ENCODE measurements at regions not wholly inside any gene's neighbourhood (a gene's known extent, or its start where the extent isn't known, plus 50 kb on each side); places are given as distances from the start of the nearest gene placed in this dataset.

- DNase-seq: no peak
Observed at GRCh38 chr4:117428536-117428935, 343.2 kb upstream of the TRAM1L1 start.

- DNase-seq: no peak
Observed at GRCh38 chr4:117429061-117429460, 343.7 kb upstream of the TRAM1L1 start.

GRCh38 chr4:117429506-117429905, 344.1 kb upstream of the TRAM1L1 start:
- no peak for DNase-seq

- DNase-seq: no peak
Observed at GRCh38 chr4:117434424-117434823, 349.0 kb upstream of the TRAM1L1 start.

- DNase-seq: no peak
Observed at GRCh38 chr4:117447925-117448324, 362.5 kb upstream of the TRAM1L1 start.

- DNase-seq: no peak
Observed at GRCh38 chr4:117455088-117455487, 369.7 kb upstream of the TRAM1L1 start.

GRCh38 chr4:117466388-117466787, 381.0 kb upstream of the TRAM1L1 start:
- no peak for DNase-seq

GRCh38 chr4:117467404-117467803, 382.0 kb upstream of the TRAM1L1 start:
- no peak for DNase-seq

GRCh38 chr4:117474987-117475386, 389.6 kb upstream of the TRAM1L1 start:
- no peak for DNase-seq

GRCh38 chr4:117477925-117478324, 392.5 kb upstream of the TRAM1L1 start:
- no peak for DNase-seq

GRCh38 chr4:117478702-117479101, 393.3 kb upstream of the TRAM1L1 start:
- no peak for DNase-seq

- DNase-seq: no peak
Observed at GRCh38 chr4:117479673-117480072, 394.3 kb upstream of the TRAM1L1 start.

- DNase-seq: no peak
Observed at GRCh38 chr4:117481742-117482141, 396.4 kb upstream of the TRAM1L1 start.

- DNase-seq: no peak
Observed at GRCh38 chr4:117488692-117489091, 403.3 kb upstream of the TRAM1L1 start.

- DNase-seq: no peak
Observed at GRCh38 chr4:117489107-117489506, 403.7 kb upstream of the TRAM1L1 start.

- DNase-seq: no peak
Observed at GRCh38 chr4:117491516-117491915, 406.1 kb upstream of the TRAM1L1 start.

GRCh38 chr4:117495802-117496201, 410.4 kb upstream of the TRAM1L1 start:
- no peak for DNase-seq

- no peak for DNase-seq
Observed at GRCh38 chr4:117512414-117512813, 427.0 kb upstream of the TRAM1L1 start.

GRCh38 chr4:117514391-117515175, 429.2 kb upstream of the TRAM1L1 start:
- DNase-seq: no peak

- no peak for DNase-seq
Observed at GRCh38 chr4:117515921-117516320, 430.5 kb upstream of the TRAM1L1 start.

- no peak for DNase-seq
Observed at GRCh38 chr4:117527601-117528000, 442.2 kb upstream of the TRAM1L1 start.

- no peak for DNase-seq
Observed at GRCh38 chr4:117529401-117529800, 444.0 kb upstream of the TRAM1L1 start.

- no peak for DNase-seq
Observed at GRCh38 chr4:117533501-117533900, 448.1 kb upstream of the TRAM1L1 start.

- DNase-seq: no peak
Observed at GRCh38 chr4:117545039-117545438, 459.7 kb upstream of the TRAM1L1 start.
